Posterior vena cava (tissue), 2 donors: ENCODE measurements at regions not wholly inside any gene's neighbourhood (a gene's known extent, or its start where the extent isn't known, plus 50 kb on each side); places are given as distances from the start of the nearest gene placed in this dataset.

Experiments
- DNase-seq: peaks from one replicate; pipeline ENCODE4 v3.0.0-alpha.2; 2020; ENCODE audit warnings: low spot score
- intact Hi-C, 2 donors: fragments of 100-400 bp; cut with DNase I; formaldehyde crosslinking; loops; one replicate each; pipeline versions ENCODE4 v1.14.1 to v1.14.2; 2022 to 2023
- donor health status: DM: yes; HTN: yes; CAD: no.
- donor health status: DM: yes; HTN: yes; CAD: no.

DNA sequence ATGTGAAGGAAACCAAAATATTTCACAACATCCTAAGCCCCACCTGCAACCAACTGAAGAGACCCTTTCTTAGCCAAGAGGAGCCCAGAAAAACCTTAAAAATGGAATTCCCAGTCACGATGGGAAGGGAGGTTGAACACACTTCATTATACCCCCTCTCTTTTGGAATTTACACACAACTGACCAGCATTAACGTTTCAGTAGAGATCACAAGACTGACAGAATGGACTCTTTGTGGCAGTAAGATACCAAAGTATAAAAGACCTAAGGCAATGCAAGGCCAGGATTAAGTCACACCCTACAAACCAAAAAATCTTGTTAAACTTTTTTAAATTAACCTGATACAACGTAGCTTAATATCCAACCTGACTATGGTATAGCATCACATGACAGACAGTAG lies 190.9 kb downstream of the OTOR start:
- DNase-seq, result no peak
- intact Hi-C loops, result no loop called here

DNA sequence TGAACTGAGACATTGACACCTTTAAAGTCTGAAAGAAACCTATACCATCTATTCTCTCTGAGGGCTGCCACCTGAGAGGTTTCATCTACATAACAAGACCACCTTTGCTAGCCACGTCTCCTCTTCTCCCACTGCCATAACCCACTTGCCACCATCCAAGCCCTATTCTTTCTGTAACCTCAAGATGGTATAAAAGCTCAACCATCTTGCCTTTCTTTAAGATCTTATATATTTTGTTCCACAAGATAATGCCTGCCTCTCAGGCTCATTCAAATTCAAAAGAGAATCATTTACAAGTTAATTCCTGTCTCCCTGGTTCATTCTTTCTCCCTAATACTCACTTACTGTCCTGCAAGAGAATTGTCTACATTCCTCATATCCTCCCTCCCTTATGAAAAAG lies 192.5 kb downstream of the OTOR start:
- no peak for DNase-seq
- intact Hi-C loops, result no loop called here

DNA sequence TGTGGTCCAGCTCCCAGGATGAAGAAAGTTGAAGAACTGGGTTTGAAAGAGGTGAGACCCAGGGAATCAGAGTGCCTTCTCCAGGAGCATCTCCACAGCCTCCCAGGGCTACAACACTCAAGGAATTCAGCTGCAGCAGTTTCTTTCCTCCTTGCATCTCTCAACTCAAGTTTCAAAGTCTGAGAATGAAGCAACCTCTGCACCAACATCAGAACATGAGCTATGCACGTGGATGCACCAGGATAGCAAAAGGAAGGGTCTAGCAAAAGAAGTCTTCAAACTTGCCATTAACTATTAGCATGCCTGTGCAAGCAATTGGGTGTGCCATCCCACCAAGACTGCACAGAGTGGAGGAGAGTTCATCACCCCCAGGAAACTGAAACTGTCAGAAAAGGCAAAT lies 193.9 kb downstream of the OTOR start:
- intact Hi-C loops, result no loop called here
- no peak for DNase-seq

DNA sequence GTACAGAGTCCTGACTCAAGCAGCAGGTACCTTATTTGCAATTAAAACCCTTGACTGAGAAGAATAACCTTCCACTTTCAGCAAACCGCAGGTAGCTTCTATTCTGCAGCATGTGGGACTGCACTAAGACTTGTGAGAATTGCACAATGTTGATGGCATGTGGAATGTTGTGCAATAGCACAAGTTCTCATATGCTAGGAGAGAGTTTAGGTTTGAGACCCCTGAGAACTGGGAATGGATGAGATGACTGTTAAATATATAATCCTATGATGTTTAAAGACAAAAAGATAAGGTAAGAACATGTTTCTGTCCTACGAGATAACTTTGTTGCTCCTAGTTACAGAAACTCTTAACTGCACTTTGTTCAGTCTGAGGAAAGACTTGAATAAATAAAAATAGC lies 194.6 kb downstream of the OTOR start:
- no peak for DNase-seq
- intact Hi-C loops, result no loop called here

DNA sequence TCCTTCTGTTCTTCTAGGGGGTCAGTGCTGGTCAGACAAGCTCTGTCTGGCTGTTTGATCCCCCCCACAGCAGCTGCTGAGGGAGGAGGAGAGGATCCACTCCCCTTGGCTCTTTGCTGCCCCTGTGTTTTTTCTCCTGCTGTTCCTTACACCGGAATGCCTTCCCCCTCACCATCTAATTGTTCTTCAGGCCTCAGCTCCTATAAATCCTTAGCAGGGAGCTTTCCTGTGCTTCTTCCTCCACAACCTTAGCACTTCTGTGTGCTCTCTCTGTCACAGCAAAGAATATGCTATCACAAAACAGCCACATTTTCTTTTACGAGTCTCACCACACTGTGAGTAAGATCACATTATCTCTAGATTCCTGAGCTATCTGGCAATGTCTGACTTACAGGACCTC lies 196.6 kb downstream of the OTOR start:
- intact Hi-C loops, result no loop called here
- DNase-seq, result no peak

DNA sequence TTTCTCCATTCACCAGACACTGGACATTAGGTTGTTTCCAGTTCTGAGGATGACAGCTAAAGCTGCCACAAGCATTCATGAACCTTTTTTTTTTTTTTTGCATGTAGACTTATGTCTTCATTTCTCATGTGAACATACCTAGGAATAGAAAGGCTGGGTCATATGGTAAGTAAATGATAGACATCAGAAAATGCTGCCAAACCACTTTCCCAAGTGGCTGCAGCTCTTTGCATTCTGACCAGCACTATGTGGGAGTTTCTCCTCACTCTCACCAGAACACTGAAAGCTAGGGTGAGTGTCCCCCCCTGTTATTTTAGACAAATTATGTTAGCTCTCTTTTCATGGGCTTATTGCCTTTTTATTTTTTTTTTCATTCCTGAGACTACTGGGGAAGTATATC lies 197.5 kb downstream of the OTOR start:
- DNase-seq, result no peak
- intact Hi-C loops, result no loop called here

DNA sequence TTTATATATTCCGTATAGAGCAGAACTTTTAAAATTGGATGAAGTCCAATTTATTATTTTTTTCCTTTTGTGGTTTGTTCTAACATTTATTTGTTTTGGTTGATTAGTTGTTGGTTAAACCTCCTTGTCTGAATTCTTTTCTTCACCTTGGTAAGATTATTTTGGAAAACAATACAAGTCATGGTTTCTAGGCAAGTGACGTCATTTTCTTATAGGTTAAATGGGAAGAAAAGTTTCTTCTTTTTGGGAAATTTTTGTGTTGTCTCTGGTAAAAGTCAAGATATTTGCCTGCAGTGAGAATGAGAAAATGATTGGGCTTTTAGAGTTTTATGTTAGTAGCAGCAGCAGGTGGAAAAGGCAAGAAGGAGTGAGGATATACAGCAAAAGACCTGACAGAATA lies 197.9 kb downstream of the OTOR start:
- DNase-seq, result no peak
- intact Hi-C loops, result no loop called here

DNA sequence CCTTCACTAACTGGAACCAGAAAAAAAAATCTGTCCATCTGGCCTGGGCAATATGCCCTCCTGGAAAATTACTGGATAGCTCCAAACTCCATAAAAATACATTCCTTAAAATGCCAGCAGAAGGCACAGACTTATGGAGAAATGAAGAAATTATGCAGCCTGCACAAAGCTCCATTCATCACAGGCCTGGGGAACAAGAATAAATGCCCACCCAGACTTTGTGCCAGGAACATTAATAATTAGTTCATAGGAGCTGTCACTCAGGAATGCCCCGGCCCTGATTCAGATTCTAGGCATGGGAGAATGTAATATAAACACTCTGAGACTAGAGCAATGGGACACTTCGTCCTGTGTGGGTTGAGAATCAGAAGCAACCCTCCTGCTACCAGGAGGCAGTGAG lies 199.3 kb downstream of the OTOR start:
- intact Hi-C loops, result no loop called here

DNA sequence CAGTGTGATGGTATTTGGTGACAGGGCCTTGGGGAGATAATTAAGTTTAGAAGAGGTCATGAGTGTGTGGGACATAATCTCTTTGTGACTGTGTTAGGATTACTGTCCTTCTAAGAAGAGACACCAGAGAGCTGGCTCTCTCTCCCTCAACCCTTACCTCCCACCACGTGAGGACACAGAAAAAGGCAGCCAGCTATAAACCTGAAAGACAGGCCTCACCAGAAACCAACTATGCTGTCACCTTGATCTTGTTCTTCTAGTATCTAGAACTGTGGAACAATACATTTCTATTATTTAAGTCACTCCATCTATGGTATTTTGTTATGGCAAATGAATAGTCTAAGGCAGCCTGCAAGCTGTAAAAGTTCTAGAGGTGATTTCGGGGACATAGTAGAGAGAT lies 203.7 kb downstream of the OTOR start:
- no peak for DNase-seq
- intact Hi-C loops, result no loop called here

More for the DNA sequence above, 199.3 kb downstream of the OTOR start:
- no peak for DNase-seq

DNA sequence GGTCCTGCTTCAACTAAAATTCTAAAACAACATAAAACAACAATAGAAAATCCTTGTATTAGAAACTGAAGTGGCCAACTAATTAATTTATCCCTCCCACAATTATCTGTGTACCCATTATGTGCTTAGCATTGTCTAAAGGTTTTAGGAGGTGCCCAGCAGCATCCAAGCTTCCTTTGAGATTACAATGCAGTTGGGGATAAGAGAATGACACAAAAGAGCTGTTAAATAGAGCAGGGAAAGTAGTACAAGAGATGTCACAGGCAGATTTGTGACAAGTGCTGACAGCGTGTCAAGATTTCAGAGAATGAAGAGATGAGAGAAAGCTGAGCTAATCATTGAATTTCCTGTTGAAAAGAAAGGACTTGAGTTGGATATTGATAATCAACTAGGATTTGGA lies 204.8 kb downstream of the OTOR start:
- no peak for DNase-seq
- intact Hi-C loops, result no loop called here

DNA sequence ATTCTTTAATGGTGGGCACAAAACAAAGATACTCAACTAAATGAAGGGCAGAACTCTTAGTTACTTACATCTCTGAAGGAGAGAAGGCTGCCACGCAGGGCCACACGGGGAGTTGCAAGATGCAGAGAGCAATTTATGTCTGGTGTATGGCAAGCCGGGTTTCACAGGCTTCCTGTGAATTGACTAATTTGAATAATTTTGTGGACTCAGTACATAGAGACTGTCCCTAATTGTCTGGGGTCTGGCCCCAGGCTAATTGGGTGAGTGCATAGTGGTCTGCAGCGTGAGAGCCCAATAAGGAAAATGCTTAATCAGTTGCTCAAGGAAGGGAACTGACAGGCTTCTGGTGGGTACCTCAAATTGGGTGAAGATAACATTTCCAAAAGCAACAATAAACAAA lies 205.7 kb downstream of the OTOR start:
- DNase-seq, result no peak
- intact Hi-C loops, result no loop called here

DNA sequence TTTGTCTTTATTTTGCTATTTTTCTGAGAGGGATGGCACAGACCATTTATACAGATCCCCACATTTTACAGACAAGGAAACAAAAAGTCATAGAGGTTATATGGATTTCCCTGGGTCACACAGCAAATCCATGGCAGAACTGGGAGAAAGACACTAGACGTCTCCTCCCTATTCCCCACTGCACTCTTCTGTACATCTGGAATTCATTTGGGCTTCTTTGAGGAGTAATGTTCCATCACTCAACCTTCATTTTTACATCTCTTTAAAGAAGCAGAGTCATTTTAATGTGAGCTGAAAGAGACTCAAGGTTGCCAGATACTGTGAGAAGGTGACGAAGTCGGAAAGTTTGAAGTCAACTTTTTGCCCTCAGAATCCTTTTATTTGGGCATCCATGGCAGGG lies 207.3 kb downstream of the OTOR start:
- intact Hi-C loops, result no loop called here
- no peak for DNase-seq

DNA sequence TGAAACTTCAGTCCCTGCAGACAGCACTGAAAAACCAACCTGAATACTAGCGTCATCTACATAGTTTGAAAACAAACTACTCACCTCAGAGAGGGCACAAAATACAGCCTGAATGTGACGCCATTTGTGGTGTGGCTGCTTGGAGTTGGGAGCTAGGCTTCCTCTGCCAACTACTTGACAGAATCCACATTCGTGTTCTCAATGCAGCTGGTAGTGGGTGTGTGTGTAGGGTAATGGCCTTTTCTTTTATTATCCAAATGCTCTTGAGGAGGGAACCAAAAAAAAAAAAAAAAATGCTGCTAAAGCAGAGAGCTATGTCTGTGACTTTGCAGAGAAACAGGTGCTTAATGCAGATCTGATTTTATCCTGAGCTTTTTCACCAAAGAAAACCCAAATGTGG lies 207.8 kb downstream of the OTOR start:
- intact Hi-C loops, result no loop called here
- DNase-seq, result no peak

DNA sequence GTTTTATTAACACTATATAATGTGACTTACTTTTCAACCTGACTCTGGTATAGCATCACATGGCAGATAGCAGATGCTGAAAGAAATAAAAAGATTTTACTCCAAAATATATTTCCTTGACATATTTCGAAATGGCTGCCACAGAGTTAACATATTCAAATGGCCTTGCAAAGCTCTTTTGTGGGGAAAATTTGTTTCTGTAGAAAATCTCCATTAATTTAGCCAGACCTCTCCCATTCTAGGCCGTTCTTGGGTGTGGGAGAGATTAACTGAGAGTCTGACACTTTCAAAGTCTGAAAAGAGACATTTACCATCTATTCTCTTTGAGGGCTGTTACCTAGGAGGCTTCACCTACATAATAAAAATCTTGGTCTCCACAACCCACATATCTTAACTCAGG lies 217.2 kb downstream of the OTOR start:
- no peak for DNase-seq
- intact Hi-C loops, result no loop called here

DNA sequence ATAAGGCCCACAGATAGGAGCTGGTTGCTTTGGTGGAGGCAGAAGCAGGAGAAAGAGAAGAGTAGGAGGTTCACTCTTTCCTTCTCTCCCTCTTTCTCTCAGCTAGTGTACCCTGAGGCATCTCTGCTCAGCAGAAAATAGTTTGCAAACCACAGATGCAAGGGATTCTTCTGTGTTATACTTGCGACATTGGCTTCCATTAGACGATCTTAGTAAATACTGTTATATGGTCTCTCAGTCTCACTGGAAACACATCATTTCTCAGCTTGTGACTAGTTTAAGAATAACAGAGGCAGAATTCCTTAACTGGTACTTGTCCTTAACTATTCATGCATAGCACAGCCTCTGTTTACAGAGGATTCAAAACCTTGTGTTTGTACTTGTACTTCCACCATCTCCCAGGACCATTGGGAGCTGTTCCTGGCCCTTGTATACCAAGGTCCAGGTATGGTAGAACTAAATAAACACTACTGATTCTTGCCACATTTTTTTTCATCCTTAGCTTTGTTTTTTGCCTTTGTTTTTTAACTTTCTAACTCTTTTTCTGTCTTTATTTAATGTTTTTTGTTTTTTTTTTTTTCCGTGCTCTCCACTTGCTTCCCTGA lies 218.2 kb downstream of the OTOR start:
- intact Hi-C loops, result no loop called here
- no peak for DNase-seq

DNA sequence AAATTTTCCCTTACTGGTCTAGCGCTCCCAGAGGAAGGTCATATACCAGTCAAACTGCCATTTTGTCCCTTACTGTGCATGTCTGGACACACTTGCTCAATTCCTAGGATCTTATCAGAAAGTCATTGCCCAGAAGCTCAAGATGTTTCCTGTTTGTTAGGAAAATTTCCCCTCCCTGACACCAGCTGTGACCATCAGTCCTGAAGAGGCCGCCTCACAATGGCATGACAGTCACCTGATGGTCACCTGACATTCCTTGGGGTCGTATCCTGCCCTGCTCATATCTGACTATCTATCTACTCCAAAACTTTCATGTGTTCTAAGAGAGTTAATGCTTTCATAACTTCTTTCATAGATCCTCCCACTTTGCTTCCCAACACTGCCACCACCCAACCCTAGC lies 219.9 kb downstream of the OTOR start:
- intact Hi-C loops, result no loop called here

DNA sequence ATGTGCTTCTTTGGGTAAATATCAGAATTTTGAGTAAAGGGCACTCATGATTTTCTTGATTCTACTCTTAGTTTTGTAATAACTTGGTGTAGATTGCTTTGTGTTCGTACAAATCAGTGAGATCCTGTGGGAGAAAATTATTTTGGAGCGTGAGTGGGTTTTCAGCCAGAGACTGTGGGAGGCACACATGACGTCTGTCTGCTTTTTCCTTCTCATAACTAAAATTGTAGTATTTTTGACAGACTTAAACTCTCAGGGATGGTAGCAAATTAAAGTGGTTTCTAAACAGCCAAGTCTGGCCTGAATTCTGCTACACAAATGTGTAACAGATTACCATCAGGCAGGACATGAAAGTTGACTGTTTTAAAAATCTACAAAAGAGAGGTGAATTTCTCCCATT lies 222.6 kb downstream of the OTOR start:
- intact Hi-C loops, result no loop called here

More for the DNA sequence above, 219.9 kb downstream of the OTOR start:
- no peak for DNase-seq

DNA sequence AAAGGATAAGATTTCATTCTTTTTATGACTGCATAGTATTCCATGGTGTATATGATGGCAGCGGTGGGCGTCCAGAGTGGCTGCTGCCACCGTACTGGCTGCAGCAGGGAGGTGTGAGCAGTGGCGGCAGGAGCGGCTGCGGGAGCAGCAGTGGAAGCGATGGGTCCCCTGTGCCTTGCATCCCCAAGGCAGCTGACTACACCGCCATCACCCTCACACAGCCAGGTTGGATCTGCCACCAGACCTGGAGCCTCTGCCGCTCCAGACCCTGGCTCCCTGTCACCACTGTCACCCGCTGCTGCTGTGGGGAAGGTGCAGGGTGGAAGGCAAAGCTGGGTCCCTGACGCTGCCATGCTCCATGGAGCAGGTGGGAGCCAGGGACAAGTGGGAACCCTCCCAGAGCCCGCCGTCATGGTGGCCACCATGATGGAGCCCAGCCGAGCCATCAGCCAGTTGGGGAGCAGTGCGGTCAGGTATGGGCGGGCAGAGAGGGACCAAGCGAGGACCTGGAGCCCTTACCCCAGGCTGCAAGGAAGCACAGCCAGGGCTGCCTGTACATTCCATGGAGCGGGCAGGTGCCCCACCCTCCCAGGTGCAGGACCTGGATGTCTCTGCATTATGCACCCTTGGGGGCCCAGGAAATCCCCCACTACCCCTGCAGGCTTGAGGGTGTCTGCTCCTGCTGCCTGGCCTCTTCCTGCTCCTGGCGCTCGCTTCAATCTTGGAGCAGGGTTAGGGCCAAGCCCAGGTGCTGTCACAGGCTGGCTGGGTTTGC lies 226.1 kb downstream of the OTOR start:
- DNase-seq, result no peak
- intact Hi-C loops, result no loop called here

More for the DNA sequence above, 222.6 kb downstream of the OTOR start:
- DNase-seq, result no peak

DNA sequence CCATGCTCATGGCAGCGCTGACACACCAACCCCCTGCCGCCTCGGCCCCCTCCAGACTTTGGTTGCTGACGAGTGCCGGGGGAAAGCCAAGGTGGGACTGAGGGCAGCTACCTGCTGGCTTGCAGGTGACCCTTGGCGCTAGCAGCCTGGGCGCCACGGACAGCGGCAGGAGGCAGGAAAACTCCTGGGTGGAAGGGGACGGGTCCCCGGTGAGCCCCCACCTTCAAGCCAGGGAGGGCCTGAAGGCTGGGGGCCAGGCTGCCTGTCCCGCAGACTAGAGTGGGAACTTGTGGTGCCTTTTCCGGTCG lies 226.7 kb downstream of the OTOR start:
- DNase-seq, result no peak
- intact Hi-C loops, result no loop called here

DNA sequence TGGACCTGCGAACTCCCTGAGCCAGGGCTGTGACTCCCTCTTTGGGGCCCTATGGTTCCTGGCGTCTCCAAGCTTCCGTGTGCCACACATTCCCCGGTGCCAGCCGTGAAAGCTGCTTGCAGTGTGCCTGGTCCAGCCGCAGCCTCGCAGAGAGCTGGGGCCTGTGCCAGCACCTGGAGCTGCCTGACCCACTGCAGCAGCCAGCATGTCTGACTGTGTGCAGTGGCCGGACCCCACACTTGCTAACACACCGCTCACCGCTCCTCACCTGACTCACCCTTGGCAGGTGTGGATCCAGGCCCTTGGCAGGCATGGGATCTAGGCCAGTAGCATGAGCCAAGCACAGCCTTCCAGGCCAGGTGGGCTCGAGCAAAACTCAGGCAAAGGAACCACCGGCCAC lies 227.5 kb downstream of the OTOR start:
- DNase-seq, result peak; percentile 78
- intact Hi-C loops, result no loop called here

DNA sequence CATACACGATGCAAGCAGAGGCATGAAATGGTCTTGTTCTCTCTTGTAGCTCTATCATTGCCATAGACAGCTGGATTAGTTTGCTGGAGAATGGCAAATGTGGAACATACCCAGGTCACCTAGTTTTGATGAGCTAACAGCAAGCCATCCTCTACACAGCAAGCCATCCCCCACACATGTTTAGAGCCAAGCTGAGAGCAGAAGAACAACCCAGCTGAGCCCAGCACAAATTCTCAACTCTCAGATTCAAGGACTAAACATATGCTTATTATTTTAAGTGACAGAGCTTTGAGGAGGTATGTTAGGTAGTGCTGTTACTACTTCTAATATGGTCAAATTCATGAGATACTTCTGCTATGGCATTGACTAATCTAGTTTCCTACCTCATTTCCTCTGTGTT lies 230.3 kb downstream of the OTOR start:
- DNase-seq, result no peak
- intact Hi-C loops, result loop anchor here in 1 of 2 donors (1.0 kb wide), 1 partner anchor 19 kb away; no protein-coding TSS in a partner anchor
